HG02642 (cell line): ENCODE measurements at regions not wholly inside any gene's neighbourhood (a gene's known extent, or its start where the extent isn't known, plus 50 kb on each side); places are given as distances from the start of the nearest gene placed in this dataset.
A peak's percentile ranks its signal among the peaks of the same experiment; 100 is the strongest.
"Not testable (repeated sequence)": the region's sequence is repeated elsewhere in the genome, so short reads cannot be mapped to it uniquely, and the experiment has no call there.

Source experiments
- ATAC-seq: cut with Tn5 transposase; IDR thresholded peaks from one replicate; pipeline ENCODE4 v1.9.1; 2021; ENCODE audit warnings: mild to moderate bottlenecking; ENCODE audit not compliant: unreplicated experiment, poor library complexity

DNA sequence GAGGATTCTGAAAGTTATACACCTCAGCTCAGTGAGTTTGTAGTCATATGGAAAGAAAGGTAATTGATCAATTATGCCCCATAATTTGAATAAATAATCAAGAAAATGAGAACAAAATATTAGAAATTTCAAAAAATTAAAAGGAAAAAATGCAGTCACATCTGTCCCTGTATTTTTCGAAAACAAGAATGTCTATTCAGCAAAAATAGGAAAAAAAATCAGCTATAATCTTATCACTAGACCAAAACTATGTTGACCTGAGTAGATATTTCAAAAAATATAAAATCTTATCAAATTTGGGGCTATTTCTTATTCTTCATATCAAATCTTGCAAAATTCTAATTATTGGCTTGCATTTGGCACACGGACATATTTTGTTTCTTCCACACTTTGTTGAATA is 501.2 kb upstream of the CNTN3 start:
- no peak for ATAC-seq

GRCh38 chr3:75118779-75119178 is 504.3 kb upstream of the CNTN3 start:
- ATAC-seq: no peak

DNA sequence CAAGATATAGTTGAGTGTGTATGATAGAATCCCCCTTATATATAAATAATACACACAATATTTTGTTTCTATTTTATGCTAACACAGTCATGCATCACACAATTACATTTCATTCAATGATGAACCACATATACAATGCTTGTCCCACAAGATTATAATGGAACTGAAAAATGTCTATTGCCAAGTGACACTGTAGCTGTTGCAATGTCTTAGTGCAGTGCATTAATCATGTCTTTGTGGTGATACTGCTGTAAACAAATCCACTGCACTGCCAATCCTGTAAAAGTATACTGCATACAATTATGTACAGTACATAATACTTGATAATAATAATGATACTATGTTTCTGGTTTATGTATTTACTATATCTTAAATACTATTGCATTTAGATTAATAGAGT is 512.1 kb upstream of the CNTN3 start:
- no peak for ATAC-seq

- ATAC-seq: no peak
Measured at GRCh38 chr3:75129101-75129500, 514.6 kb upstream of the CNTN3 start.

GRCh38 chr3:75136100-75136897 is 521.8 kb upstream of the CNTN3 start:
- ATAC-seq: no peak

DNA sequence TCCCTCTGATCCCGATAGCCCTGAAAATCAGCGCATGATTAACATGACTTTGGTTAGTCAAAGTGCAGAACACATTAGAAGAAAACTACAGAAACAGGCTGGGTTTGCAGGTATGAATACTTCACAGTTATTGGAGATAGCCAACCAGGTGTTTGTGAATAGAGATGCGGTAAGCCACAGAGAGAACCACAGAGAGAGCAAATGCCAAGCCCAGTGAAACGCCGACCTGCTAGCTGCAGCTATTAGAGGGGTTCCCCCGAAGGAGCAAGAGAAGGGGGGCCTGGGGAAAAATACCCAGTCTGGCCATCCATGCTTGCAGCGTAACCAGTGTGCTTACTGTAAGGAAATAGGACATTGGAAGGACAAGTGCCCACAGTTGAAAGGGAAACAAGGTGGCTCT is 523.9 kb upstream of the CNTN3 start:
- no peak for ATAC-seq

DNA sequence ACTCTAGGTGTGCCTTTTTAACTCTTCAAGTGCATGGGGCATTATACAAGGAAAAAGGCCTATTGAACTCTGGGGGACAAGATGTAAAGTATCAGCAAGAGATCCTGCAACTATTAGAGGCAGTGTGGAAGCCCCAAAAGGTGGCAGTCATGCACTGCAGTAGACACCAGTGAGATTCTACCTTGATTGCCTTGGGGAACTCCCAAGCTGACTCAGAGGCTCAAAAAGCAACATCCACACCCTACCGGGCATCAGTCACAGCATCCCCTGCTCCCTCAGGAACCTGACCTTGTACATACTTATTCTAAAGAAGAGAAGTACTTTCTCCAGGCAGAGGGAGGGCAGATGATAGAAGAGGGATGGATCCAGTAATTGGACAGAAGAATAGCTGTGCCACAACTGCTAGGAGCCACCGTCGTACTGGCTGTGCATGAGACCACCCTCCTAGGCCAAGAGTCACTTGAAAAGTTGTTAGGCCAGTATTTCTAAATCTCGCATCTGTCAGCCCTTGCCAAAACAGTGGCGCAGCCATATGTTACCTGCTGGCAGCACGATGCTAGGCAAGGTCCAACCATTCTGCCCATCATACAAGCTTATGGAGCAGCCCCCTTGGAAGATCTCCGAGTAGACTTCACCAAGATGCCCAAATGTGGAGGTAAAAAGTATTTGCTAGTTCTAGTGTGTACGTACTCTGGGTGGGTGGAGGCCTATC is 523.1 kb upstream of the FRG2C start:
- no peak for ATAC-seq

- ATAC-seq: no peak
Measured at GRCh38 chr3:75144406-75144805, 519.7 kb upstream of the FRG2C start.

- no peak for ATAC-seq
Measured at GRCh38 chr3:75171630-75172230, 492.4 kb upstream of the FRG2C start.

GRCh38 chr3:75176937-75177336 is 487.2 kb upstream of the FRG2C start:
- peak; percentile 75 for ATAC-seq

DNA sequence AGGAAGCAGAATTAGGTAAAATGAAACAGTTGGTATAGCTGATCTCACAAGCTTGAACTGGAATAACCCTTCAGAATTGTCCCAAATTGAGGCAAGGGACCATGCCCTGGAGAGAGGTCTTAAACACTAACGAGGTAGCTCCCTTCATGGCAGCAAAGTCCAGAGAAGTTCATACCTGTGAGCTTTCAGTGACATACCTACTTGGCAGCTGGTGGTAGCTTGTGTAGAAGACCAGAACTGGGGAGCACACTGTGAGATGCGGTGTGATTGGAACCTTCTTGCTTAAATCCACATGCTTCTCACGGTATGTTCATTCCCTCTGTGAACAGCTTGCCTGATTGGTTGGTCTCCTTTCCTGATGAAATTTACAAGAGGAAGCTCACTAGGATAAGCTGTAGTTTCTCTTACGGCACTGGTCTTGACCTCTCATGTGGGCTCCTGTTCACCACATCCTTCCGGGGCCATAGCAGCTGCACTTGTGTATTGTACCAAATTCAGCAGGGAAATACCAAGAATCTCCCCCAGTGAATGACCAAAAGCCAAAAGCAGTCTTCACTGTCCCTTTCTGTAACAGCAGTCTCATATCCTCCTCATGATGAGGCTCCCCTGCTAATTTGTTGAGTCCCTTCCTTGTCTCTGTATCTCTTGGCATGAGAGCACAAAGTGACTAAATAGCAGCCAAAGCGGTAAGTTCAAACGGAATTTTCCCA is 483.7 kb upstream of the FRG2C start:
- ATAC-seq: peak; percentile 67

DNA sequence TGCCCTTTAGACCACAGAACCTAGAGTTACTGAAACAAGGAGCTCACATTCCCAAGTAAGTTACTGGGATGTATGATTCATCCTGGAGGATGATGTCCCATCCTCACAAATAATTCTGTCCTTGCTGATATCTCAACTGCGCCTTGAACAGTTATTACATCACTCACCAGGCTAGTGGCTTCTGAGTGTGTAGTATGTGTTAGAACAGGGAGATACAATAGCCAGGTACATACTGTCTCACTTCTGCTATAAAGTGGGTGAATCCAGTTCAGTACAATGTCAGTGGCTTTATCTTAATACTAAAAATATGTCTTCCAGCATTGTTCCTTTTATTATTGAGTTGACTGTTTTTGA is 483.2 kb upstream of the FRG2C start:
- ATAC-seq: no peak

DNA sequence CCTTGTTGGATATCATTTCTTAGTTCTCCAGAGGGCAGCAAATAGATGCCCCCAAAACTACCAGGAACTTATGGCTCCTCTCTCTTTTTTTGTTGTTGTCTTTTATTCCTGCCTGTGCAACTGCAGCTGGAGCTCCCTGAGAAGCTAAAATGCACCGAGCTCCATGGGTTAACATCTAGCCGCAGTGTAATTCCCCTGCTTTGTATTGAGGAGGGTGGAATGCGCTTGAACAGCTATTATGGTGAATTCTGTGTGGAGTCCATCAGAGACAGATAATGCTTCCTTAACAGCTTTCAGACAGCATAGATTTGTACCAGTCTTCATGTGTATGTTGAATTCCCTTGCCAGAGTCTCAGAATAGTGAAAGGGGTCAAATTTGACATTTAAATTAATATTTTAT is 475.2 kb upstream of the FRG2C start:
- ATAC-seq: no peak

DNA sequence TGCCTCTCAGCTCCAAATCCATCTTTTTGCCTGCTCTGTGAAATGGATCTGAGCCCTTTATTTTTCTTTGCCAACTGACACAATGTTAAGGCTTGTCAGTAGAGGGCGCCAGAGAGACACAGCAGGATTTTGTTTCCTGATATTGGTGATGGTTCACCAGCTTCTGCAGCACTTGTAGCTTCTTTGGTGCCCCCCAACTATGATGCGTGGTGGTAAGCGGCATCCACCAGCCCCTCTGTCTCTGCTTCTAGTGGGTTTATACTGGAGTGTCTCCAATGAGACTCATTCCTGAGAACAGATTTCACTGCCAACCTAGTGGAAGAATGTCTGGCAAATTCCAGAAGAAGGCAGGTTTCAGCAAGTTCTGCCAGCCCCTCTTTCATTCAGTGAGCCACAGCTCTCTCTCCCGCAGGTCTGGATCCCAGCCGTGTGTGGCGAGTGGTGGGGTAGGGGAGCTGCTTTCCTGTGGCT is 471.9 kb upstream of the FRG2C start:
- ATAC-seq: peak; percentile 82

GRCh38 chr3:75193797-75194196 is 470.3 kb upstream of the FRG2C start:
- ATAC-seq: no peak

GRCh38 chr3:75214332-75214731 is 449.8 kb upstream of the FRG2C start:
- not testable (repeated sequence) for ATAC-seq

GRCh38 chr3:75218577-75218976 is 445.6 kb upstream of the FRG2C start:
- no peak for ATAC-seq

- ATAC-seq: no peak
Measured at GRCh38 chr3:75220932-75221331, 443.2 kb upstream of the FRG2C start.

GRCh38 chr3:75224412-75224811 is 439.7 kb upstream of the FRG2C start:
- ATAC-seq: no peak

GRCh38 chr3:75232216-75232615 is 431.9 kb upstream of the FRG2C start:
- no peak for ATAC-seq

DNA sequence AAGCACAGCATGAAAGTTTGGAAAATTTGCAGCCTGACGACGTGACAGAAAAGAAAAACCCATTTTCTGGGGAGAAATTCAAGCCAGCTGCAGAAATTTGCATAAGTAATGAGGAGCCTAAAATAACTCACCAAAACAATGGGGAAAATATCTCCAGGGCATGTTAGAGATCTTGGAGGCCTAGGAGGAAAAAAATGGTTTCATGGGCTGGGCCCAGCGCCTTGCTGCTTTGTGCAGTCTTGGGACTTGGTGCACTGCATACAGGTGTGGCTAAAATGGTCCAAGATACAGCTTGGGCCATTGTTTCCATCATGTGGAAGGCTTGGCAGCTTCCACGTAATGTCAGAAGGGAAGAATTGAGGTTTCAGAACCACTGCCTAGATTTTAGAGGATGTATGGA is 428.5 kb upstream of the FRG2C start:
- no peak for ATAC-seq
